Stimulated activated naive CD4-positive, alpha-beta T cell treated with Interleukin-2 at 50 U/mL for 16 hours (primary cell): ENCODE measurements at regions not wholly inside any gene's neighbourhood (a gene's known extent, or its start where the extent isn't known, plus 50 kb on each side); places are given as distances from the start of the nearest gene placed in this dataset.
"Not testable (repeated sequence)": the region's sequence is repeated elsewhere in the genome, so short reads cannot be mapped to it uniquely, and the experiment has no call there.

ENCODE experiments used
- DNase-seq: peaks from one replicate; lab custom pipeline; 2025; lab: John Stamatoyannopoulos, UW

GRCh38 chr3:74978684-74979083, 364.2 kb upstream of the CNTN3 start:
- no peak for DNase-seq

GRCh38 chr3:74985028-74985904, 370.8 kb upstream of the CNTN3 start:
- DNase-seq, result not testable (repeated sequence)

- DNase-seq, result no peak
Observed at GRCh38 chr3:74988095-74988494, 373.6 kb upstream of the CNTN3 start.

GRCh38 chr3:74992898-74993297, 378.4 kb upstream of the CNTN3 start:
- no peak for DNase-seq

- DNase-seq, result no peak
Observed at GRCh38 chr3:75001330-75001729, 386.9 kb upstream of the CNTN3 start.

- DNase-seq, result no peak
Observed at GRCh38 chr3:75012791-75013331, 398.4 kb upstream of the CNTN3 start.

GRCh38 chr3:75014008-75014407, 399.5 kb upstream of the CNTN3 start:
- no peak for DNase-seq

GRCh38 chr3:75015280-75015679, 400.8 kb upstream of the CNTN3 start:
- no peak for DNase-seq

GRCh38 chr3:75035146-75035545, 420.7 kb upstream of the CNTN3 start:
- no peak for DNase-seq

- no peak for DNase-seq
Observed at GRCh38 chr3:75042941-75043340, 428.5 kb upstream of the CNTN3 start.

- DNase-seq, result no peak
Observed at GRCh38 chr3:75048650-75049049, 434.2 kb upstream of the CNTN3 start.

- no peak for DNase-seq
Observed at GRCh38 chr3:75049533-75049932, 435.1 kb upstream of the CNTN3 start.

- no peak for DNase-seq
Observed at GRCh38 chr3:75059120-75059519, 444.7 kb upstream of the CNTN3 start.

- DNase-seq, result no peak
Observed at GRCh38 chr3:75061806-75062205, 447.3 kb upstream of the CNTN3 start.

- DNase-seq, result no peak
Observed at GRCh38 chr3:75075158-75075557, 460.7 kb upstream of the CNTN3 start.

GRCh38 chr3:75076481-75076880, 462.0 kb upstream of the CNTN3 start:
- DNase-seq, result no peak

GRCh38 chr3:75078290-75078689, 463.8 kb upstream of the CNTN3 start:
- no peak for DNase-seq

- DNase-seq, result no peak
Observed at GRCh38 chr3:75082845-75083244, 468.4 kb upstream of the CNTN3 start.

GRCh38 chr3:75089841-75090240, 475.4 kb upstream of the CNTN3 start:
- no peak for DNase-seq

GRCh38 chr3:75101329-75102147, 487.1 kb upstream of the CNTN3 start:
- no peak for DNase-seq

- DNase-seq, result no peak
Observed at GRCh38 chr3:75110741-75111140, 496.3 kb upstream of the CNTN3 start.

GRCh38 chr3:75115695-75116094, 501.2 kb upstream of the CNTN3 start:
- no peak for DNase-seq

- no peak for DNase-seq
Observed at GRCh38 chr3:75118779-75119178, 504.3 kb upstream of the CNTN3 start.
